ENCODE measurements at regions not wholly inside any gene's neighbourhood (a gene's known extent, or its start where the extent isn't known, plus 50 kb on each side); places are given as distances from the start of the nearest gene placed in this dataset.

DNA sequence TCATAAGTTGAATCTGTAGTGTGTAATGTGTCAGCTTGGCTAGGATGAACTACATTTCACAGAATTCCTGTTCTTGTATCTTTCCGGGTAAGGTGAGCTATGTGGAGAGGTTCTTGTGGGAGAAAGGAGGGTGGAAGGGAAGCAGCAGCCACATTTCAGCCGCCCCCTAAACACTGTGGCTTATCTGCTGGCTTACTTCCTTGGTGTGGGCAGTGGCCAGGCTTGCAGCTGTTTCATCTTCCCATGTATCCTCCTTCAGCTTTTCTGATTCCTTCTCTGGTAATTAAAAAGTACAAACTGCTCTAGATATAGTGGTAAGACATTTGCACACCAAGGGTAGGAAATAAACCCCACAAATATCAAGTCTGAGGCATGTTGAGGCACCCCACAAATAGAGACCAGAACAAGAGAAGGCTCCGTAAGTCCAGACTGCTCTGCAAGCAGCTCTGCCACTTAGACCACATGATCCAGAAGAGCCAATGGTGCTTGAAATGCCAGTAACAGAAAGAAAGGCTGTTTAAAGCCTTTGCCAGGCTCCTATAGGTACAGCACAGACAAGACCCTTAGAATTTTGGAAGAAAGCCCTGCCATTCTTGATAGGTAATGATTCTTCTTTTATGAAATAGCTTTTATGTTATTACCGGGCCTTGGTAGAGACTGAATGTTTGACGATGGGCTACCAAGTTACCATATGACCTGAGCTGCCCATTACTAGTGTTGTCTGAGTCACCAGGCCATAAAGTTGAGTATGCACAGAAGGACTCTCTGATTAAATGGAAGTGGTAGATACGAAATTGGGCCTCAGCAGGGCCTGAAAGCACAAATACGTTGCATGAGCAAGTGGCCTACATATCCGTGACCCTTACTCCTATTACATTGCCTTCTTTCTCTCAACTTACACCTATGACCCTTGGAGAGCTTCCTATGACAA, 215.0 kb upstream of the SGK1 start:
- TF ChIP-seq, protein P1, sequence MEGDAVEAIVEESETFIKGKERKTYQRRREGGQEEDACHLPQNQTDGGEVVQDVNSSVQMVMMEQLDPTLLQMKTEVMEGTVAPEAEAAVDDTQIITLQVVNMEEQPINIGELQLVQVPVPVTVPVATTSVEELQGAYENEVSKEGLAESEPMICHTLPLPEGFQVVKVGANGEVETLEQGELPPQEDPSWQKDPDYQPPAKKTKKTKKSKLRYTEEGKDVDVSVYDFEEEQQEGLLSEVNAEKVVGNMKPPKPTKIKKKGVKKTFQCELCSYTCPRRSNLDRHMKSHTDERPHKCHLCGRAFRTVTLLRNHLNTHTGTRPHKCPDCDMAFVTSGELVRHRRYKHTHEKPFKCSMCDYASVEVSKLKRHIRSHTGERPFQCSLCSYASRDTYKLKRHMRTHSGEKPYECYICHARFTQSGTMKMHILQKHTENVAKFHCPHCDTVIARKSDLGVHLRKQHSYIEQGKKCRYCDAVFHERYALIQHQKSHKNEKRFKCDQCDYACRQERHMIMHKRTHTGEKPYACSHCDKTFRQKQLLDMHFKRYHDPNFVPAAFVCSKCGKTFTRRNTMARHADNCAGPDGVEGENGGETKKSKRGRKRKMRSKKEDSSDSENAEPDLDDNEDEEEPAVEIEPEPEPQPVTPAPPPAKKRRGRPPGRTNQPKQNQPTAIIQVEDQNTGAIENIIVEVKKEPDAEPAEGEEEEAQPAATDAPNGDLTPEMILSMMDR (IDR thresholded peaks at IDR 0.05; ENCODE audit: low read depth, low read length, poor library complexity, severe bottlenecking): no peak
- no peak for TF ChIP-seq EZH2phosphoT487 (IDR thresholded peaks at IDR 0.05; ENCODE audit: borderline replicate concordance, low read length)

All from DOHH2 (cell line).